ENCODE measurements at regions not wholly inside any gene's neighbourhood (a gene's known extent, or its start where the extent isn't known, plus 50 kb on each side); places are given as distances from the start of the nearest gene placed in this dataset.

- TF ChIP-seq STAT1 (IDR thresholded peaks at IDR 0.05; ENCODE audit: unreplicated experiment) = no peak
- no peak for TF ChIP-seq CTCF (conservative IDR thresholded peaks at IDR 0.05; ENCODE audit: low read depth in 2 of 2)
- TF ChIP-seq NANOG (IDR thresholded peaks at IDR 0.05; ENCODE audit: borderline replicate concordance) = no peak
- TF ChIP-seq JUNB (IDR thresholded peaks at IDR 0.05; ENCODE audit: unreplicated experiment) = no peak
- no peak for TF ChIP-seq EZH2 (IDR thresholded peaks at IDR 0.05; ENCODE audit: low read depth, unreplicated experiment)
- no peak for TF ChIP-seq POLR2AphosphoS5 (IDR thresholded peaks at IDR 0.05; ENCODE audit: low read depth)
- no peak for TF ChIP-seq REST (IDR thresholded peaks at IDR 0.05; ENCODE audit: unreplicated experiment)
- no peak for TF ChIP-seq ZNF331 (CRISPR knock-in tag; IDR thresholded peaks at IDR 0.05; ENCODE audit: low read depth)
- TF ChIP-seq EZH2phosphoT487 (IDR thresholded peaks at IDR 0.05; ENCODE audit: unreplicated experiment) = no peak
- no peak for TF ChIP-seq ZNF462 (CRISPR knock-in tag; IDR thresholded peaks at IDR 0.05)
- TF ChIP-seq, protein P1, sequence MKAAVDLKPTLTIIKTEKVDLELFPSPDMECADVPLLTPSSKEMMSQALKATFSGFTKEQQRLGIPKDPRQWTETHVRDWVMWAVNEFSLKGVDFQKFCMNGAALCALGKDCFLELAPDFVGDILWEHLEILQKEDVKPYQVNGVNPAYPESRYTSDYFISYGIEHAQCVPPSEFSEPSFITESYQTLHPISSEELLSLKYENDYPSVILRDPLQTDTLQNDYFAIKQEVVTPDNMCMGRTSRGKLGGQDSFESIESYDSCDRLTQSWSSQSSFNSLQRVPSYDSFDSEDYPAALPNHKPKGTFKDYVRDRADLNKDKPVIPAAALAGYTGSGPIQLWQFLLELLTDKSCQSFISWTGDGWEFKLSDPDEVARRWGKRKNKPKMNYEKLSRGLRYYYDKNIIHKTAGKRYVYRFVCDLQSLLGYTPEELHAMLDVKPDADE (IDR thresholded peaks at IDR 0.05) = no peak
- no peak for TF ChIP-seq ZNF114 (CRISPR knock-in tag; IDR thresholded peaks at IDR 0.05)
- TF ChIP-seq CREB1 (CRISPR knock-in tag; IDR thresholded peaks at IDR 0.05; ENCODE audit: low read depth) = no peak
- DNase-seq (ENCODE audit: low spot score) (no peak), ATAC-seq (no peak)
- no peaks in the 10 kb centered on the region for H3K36me3 Mint-ChIP-seq (ENCODE audit: low read depth)
- no peaks in the 10 kb centered on the region; the same call in 2 of the 3 replicates for H3K9me3 Mint-ChIP-seq
- Histone ChIP-seq H3F3A (replicated peaks; ENCODE audit: low read depth) (no peaks in the 10 kb centered on the region), H3K27ac (ENCODE audit: low read depth) (no peak overlapping the region), H3K9me2 (ENCODE audit: insufficient read depth) (no peaks in the 10 kb centered on the region), H3K4me3 (no peak overlapping the region), H3K79me2 (replicated peaks; ENCODE audit: insufficient read depth) (no peaks in the 10 kb centered on the region), H4K20me1 (replicated peaks; ENCODE audit: insufficient read depth) (no peaks in the 10 kb centered on the region), H3K4me2 (no peak overlapping the region), H2AFZ (no peak overlapping the region), H3K36me3 (ENCODE audit: insufficient read depth) (no peaks in the 10 kb centered on the region), H3K27me3 (ENCODE audit: insufficient read depth) (no peaks in the 10 kb centered on the region), H3K4me1 (ENCODE audit: insufficient read depth) (no peaks in the 10 kb centered on the region)
- no peak overlapping the region for H3K27ac Mint-ChIP-seq
- H3K27me3 Mint-ChIP-seq (ENCODE audit: insufficient read depth, low read depth, poor library complexity) = peaks cover 3% of the 10 kb centered on the region
- no peaks in the 10 kb centered on the region for H3K4me1 Mint-ChIP-seq
- no peak overlapping the region for H3K4me3 Mint-ChIP-seq
Measured at GRCh38 chr5:112483704-112484103, 64.6 kb upstream of the EPB41L4A start.

Measured in GM23338 (cell line).